ENCODE measurements at regions not wholly inside any gene's neighbourhood (a gene's known extent, or its start where the extent isn't known, plus 50 kb on each side); places are given as distances from the start of the nearest gene placed in this dataset.

- H3K9me1 ChIP-seq (ENCODE audit: insufficient read depth, low read length): peaks cover 3% of the 10 kb centered on the region; the same call in 1 of the 2 replicates
- no CpG with 5 or more reads among the region's 1 CpG for WGBS, 2 experiments (ENCODE audit: extremely low coverage in 2 of 2, insufficient read length in 1 of 2)
- H2BK20ac ChIP-seq (ENCODE audit: low read depth, low read length): peak overlapping the region; percentile 76
- no peak overlapping the region for H3K4ac ChIP-seq (ENCODE audit: low read depth, low read length)
- peak overlapping the region; percentile 54; the same call in 1 of the 2 replicates for H3K18ac ChIP-seq (ENCODE audit: low read depth, low read length)
- DNase-seq: peak; percentile 19
- H2AFZ ChIP-seq (replicated peaks; ENCODE audit: low read length, poor library complexity): no peak overlapping the region
- TF ChIP-seq CEBPB (IDR thresholded peaks at IDR 0.05; ENCODE audit: low read depth, low read length): no peak
- TF ChIP-seq NFE2L2 (IDR thresholded peaks at IDR 0.05; ENCODE audit: low read depth, low read length): no peak
- TF ChIP-seq ELK1 (IDR thresholded peaks at IDR 0.05; ENCODE audit: borderline replicate concordance, low read depth, low read length): no peak
- TF ChIP-seq FOS (IDR thresholded peaks at IDR 0.05; ENCODE audit: low read depth, low read length): no peak
- no peak for TF ChIP-seq RFX5 (IDR thresholded peaks at IDR 0.05; ENCODE audit: low read depth, low read length)
- CTCF ChIA-PET: no interaction called here
- in situ Hi-C loops (cut with MboI; ENCODE audit: low sequenced_read_pairs): no loop called here
- H3K4me3 ChIP-seq (ENCODE audit: insufficient read depth, low read depth, low read length): no peak overlapping the region
- H4K91ac ChIP-seq (ENCODE audit: insufficient read depth, low read depth, low read length): peak overlapping the region; percentile 15; the same call in 1 of the 2 replicates
- H4K8ac ChIP-seq (ENCODE audit: low read depth in 2 of 2, low read length in 2 of 2): 0 out of 4 replicates have a peak overlapping the region, but pooled peaks of 1 of the 2 experiments have one; percentile 24
- H3K4me2 ChIP-seq (ENCODE audit: low read depth, low read length): no peak overlapping the region
- peak overlapping the region; percentile 72; the same call in 1 of the 2 replicates for H4K5ac ChIP-seq (ENCODE audit: low read depth, low read length)
- H2BK120ac ChIP-seq (ENCODE audit: low read depth, low read length): peak overlapping the region; percentile 59
- no peak overlapping the region for H3K23ac ChIP-seq (ENCODE audit: low read depth, low read length)
- no peak overlapping the region for H3K9ac ChIP-seq (ENCODE audit: low read depth, low read length)
- ATAC-seq (ENCODE audit: low read depth): no peak
- H2BK5ac ChIP-seq (ENCODE audit: low read depth, low read length, poor library complexity, severe bottlenecking): peak overlapping the region; percentile 44
- H3K27ac ChIP-seq (ENCODE audit: insufficient read depth, low read length): no peak overlapping the region
- H3K9me3 ChIP-seq (ENCODE audit: control insufficient read depth, insufficient read depth, low read length): no peaks in the 10 kb centered on the region
- no peaks in the 10 kb centered on the region for H4K20me1 ChIP-seq (ENCODE audit: insufficient read depth, low read length)
- BruUV-seq (replicated peaks): no TSS peak
- H3K14ac ChIP-seq (replicated peaks; ENCODE audit: low read depth, low read length): 0 out of 2 replicates have a peak overlapping the region, but pooled peaks have one; percentile 29
- no peaks in the 10 kb centered on the region for H3K79me1 ChIP-seq (ENCODE audit: low read depth in 1 of 2, low read length in 2 of 2)
- H3K4me1 ChIP-seq (ENCODE audit: control insufficient read depth, insufficient read depth, low read length): peaks cover 3% of the 10 kb centered on the region; the same call in 1 of the 2 replicates
- POLR2A ChIA-PET (ENCODE audit: unreplicated experiment): no interaction called here
- no peak overlapping the region for H3K56ac ChIP-seq (ENCODE audit: extremely low read depth, insufficient read depth, low read length)
- no peak overlapping the region for H2AK9ac ChIP-seq (replicated peaks; ENCODE audit: low read depth, low read length, poor library complexity)
- dilution Hi-C loops (cut with HindIII; ENCODE audit: low sequenced_read_pairs, unreplicated experiment): no loop called here
- H2BK15ac ChIP-seq (ENCODE audit: low read depth, low read length): 0 out of 3 replicates have a peak overlapping the region, but pooled peaks have one; percentile 81
- no peak overlapping the region for H2AK5ac ChIP-seq (ENCODE audit: low read depth, low read length)
- no peaks in the 10 kb centered on the region for H3K36me3 ChIP-seq (ENCODE audit: control insufficient read depth, insufficient read depth, low read length)
- H3K27me3 ChIP-seq (ENCODE audit: control insufficient read depth, insufficient read depth, low read length): no peaks in the 10 kb centered on the region
- intact Hi-C loops (cut with micrococcal nuclease): loop anchor here (2.0 to 5.0 kb wide), 2 partner anchors 450 to 532 kb away; no protein-coding TSS in a partner anchor
Measured at GRCh38 chr4:156595041-156595440, 376.6 kb downstream of the PDGFC start.
